ENCODE measurements at regions not wholly inside any gene's neighbourhood (a gene's known extent, or its start where the extent isn't known, plus 50 kb on each side); places are given as distances from the start of the nearest gene placed in this dataset.

GRCh38 chr14:86414146-86414545 lies 884.2 kb downstream of the FLRT2 start:
- no peak for DNase-seq (ENCODE audit: low spot score)
- no peak for TF ChIP-seq CTCF (IDR thresholded peaks at IDR 0.05; ENCODE audit: extremely low read depth, missing control alignments)

- no peak for DNase-seq (ENCODE audit: low spot score)
- TF ChIP-seq CTCF (IDR thresholded peaks at IDR 0.05; ENCODE audit: extremely low read depth, missing control alignments) = peak; percentile 0
Observed at GRCh38 chr14:86404989-86405649, 875.2 kb downstream of the FLRT2 start.

GRCh38 chr14:86404425-86404824 lies 874.5 kb downstream of the FLRT2 start:
- no peak for DNase-seq (ENCODE audit: low spot score)
- TF ChIP-seq CTCF (IDR thresholded peaks at IDR 0.05; ENCODE audit: extremely low read depth, missing control alignments) = no peak

GRCh38 chr14:86402545-86402944 lies 872.6 kb downstream of the FLRT2 start:
- TF ChIP-seq CTCF (IDR thresholded peaks at IDR 0.05; ENCODE audit: extremely low read depth, missing control alignments) = no peak
- no peak for DNase-seq (ENCODE audit: low spot score)

- no peak for TF ChIP-seq CTCF (IDR thresholded peaks at IDR 0.05; ENCODE audit: extremely low read depth, missing control alignments)
- no peak for DNase-seq (ENCODE audit: low spot score)
Observed at GRCh38 chr14:86391085-86391484, 861.1 kb downstream of the FLRT2 start.

- TF ChIP-seq CTCF (IDR thresholded peaks at IDR 0.05; ENCODE audit: extremely low read depth, missing control alignments) = no peak
- no peak for DNase-seq (ENCODE audit: low spot score)
Observed at GRCh38 chr14:86388216-86388615, 858.3 kb downstream of the FLRT2 start.

GRCh38 chr14:86373886-86374285 lies 843.9 kb downstream of the FLRT2 start:
- TF ChIP-seq CTCF (IDR thresholded peaks at IDR 0.05; ENCODE audit: extremely low read depth, missing control alignments) = no peak
- DNase-seq (ENCODE audit: low spot score) = no peak
